Thoracic aorta (tissue), 2 donors: ENCODE measurements at regions not wholly inside any gene's neighbourhood (a gene's known extent, or its start where the extent isn't known, plus 50 kb on each side); places are given as distances from the start of the nearest gene placed in this dataset.
"Not testable (repeated sequence)": the region's sequence is repeated elsewhere in the genome, so short reads cannot be mapped to it uniquely, and the experiment has no call there.

Source experiments
- ATAC-seq: fragments of 150-250 bp; one replicate; pipeline ENCODE4 v1.8.0; 2017; ENCODE audit warnings: low read depth; ENCODE audit not compliant: insufficient number of reproducible peaks, low FRiP score
- DNase-seq: peaks from one replicate; pipeline ENCODE4 v3.0.0-alpha.2; 2020; ENCODE audit warnings: low spot score
- H3K27ac ChIP-seq, 2 donors: fragments of 200-600 bp; sonication (generic); 1 replicate in 1 of 2; 2 replicates in 1 of 2; pipeline ENCODE4 v1.5.1; 2016; ENCODE audit warnings: mild to moderate bottlenecking in 2 of 2, moderate library complexity in 2 of 2
- H3K27me3 ChIP-seq: fragments of 200-600 bp; sonication (generic); replicated peaks from 2 replicates; pipeline ENCODE4 v1.6.0; 2016; ENCODE audit warnings: mild to moderate bottlenecking; ENCODE audit not compliant: insufficient read depth
- H3K36me3 ChIP-seq: fragments of 200-600 bp; sonication (generic); one replicate; pipeline ENCODE4 v1.5.1; 2016
- H3K4me1 ChIP-seq, 2 donors: fragments of 200-600 bp; sonication (generic); 1 replicate in 1 of 2; 2 replicates in 1 of 2; pipeline versions ENCODE4 v1.5.1 to v1.6.0; 2016; ENCODE audit warnings: low read depth in 2 of 2, mild to moderate bottlenecking in 1 of 2; ENCODE audit not compliant: control insufficient read depth in 1 of 2
- H3K4me3 ChIP-seq: fragments of 200-600 bp; sonication (generic); 2 replicates; pipeline ENCODE4 v1.5.1; 2016; ENCODE audit warnings: mild to moderate bottlenecking
- H3K9me3 ChIP-seq: fragments of 200-600 bp; sonication (generic); 2 replicates; pipeline ENCODE4 v1.5.1; 2016
- CTCF ChIP-seq: fragments of 200-600 bp; sonication (generic); IDR thresholded peaks from one replicate; pipeline ENCODE4 v1.5.1; 2019; ENCODE audit warnings: antibody characterized with exemption

GRCh38 chr4:27117453-27117852, 256.8 kb downstream of the STIM2 start:
- Histone ChIP-seq H3K27me3 (no peaks in the 10 kb centered on the region), H3K4me1 (peaks cover 0 to 3% of the 10 kb centered on the region in 2 donors), H3K36me3 (no peaks in the 10 kb centered on the region), H3K4me3 (no peak overlapping the region), H3K27ac (no peak overlapping the region), H3K9me3 (no peaks in the 10 kb centered on the region)
- no peak for DNase-seq
- no peak for TF ChIP-seq CTCF
- no peak for ATAC-seq

GRCh38 chr4:27119239-27119638, 258.6 kb downstream of the STIM2 start:
- Histone ChIP-seq H3K4me1 (peaks cover 0 to 3% of the 10 kb centered on the region in 2 donors), H3K9me3 (no peaks in the 10 kb centered on the region), H3K36me3 (no peaks in the 10 kb centered on the region), H3K27ac (no peak overlapping the region), H3K4me3 (no peak overlapping the region), H3K27me3 (no peaks in the 10 kb centered on the region)
- no peak for TF ChIP-seq CTCF
- no peak for ATAC-seq
- no peak for DNase-seq

GRCh38 chr4:27121830-27122229, 261.2 kb downstream of the STIM2 start:
- Histone ChIP-seq H3K4me3 (no peak overlapping the region), H3K27ac (no peak overlapping the region), H3K27me3 (no peaks in the 10 kb centered on the region), H3K36me3 (no peaks in the 10 kb centered on the region), H3K9me3 (no peaks in the 10 kb centered on the region), H3K4me1 (peaks cover 0 to 3% of the 10 kb centered on the region in 2 donors)
- ATAC-seq (no peak), DNase-seq (no peak)
- TF ChIP-seq CTCF = no peak

GRCh38 chr4:27123123-27123768, 262.6 kb downstream of the STIM2 start:
- ATAC-seq = no peak
- Histone ChIP-seq H3K9me3 (no peaks in the 10 kb centered on the region), H3K27ac (no peak overlapping the region), H3K4me3 (no peak overlapping the region), H3K4me1 (peaks cover 0 to 3% of the 10 kb centered on the region in 2 donors), H3K36me3 (no peaks in the 10 kb centered on the region), H3K27me3 (no peaks in the 10 kb centered on the region)
- DNase-seq = no peak
- no peak for TF ChIP-seq CTCF

- Histone ChIP-seq H3K9me3 (no peaks in the 10 kb centered on the region), H3K4me3 (no peak overlapping the region), H3K27me3 (no peaks in the 10 kb centered on the region), H3K36me3 (no peaks in the 10 kb centered on the region), H3K27ac (no peak overlapping the region), H3K4me1 (peaks cover 0 to 3% of the 10 kb centered on the region in 2 donors)
- ATAC-seq = no peak
- no peak for TF ChIP-seq CTCF
- DNase-seq = no peak
These were observed 263.1 kb downstream of the STIM2 start for GRCh38 chr4:27123769-27124124.

GRCh38 chr4:27126895-27127294, 266.3 kb downstream of the STIM2 start:
- H3K27me3 ChIP-seq, H3K27ac ChIP-seq, H3K4me1 ChIP-seq, H3K36me3 ChIP-seq, H3K9me3 ChIP-seq, H3K4me3 ChIP-seq, ATAC-seq, DNase-seq: not testable (repeated sequence)
